NCI-H748 (cell line): ENCODE measurements at regions not wholly inside any gene's neighbourhood (a gene's known extent, or its start where the extent isn't known, plus 50 kb on each side); places are given as distances from the start of the nearest gene placed in this dataset.
A peak's percentile ranks its signal among the peaks of the same experiment; 100 is the strongest.
"Not testable (repeated sequence)": the region's sequence is repeated elsewhere in the genome, so short reads cannot be mapped to it uniquely, and the experiment has no call there.

Source experiments
- DNase-seq: peaks from one replicate; lab custom pipeline; 2025; ENCODE audit not compliant: unreplicated experiment; lab: John Stamatoyannopoulos, UW

DNA sequence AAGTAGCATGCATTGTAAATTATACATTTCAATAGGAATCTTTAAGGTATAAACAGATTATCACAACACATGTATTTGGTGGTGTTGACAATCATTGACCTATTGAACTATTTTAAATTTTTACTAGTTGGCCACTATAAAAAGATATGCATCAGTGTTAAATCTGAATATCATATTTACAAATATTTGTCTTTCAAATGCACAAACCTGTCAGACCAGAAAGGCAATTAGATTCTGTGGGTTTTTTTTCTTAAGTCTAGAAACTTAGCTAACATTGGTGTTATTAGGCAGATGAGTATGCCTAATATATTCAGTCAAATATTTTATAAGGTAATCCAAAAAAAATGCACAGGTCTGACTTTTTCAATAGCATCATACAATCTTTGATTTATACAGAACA is 241.4 kb upstream of the DGKB start:
- no peak for DNase-seq

GRCh38 chr7:15143121-15143520 is 240.6 kb upstream of the DGKB start:
- no peak for DNase-seq

DNA sequence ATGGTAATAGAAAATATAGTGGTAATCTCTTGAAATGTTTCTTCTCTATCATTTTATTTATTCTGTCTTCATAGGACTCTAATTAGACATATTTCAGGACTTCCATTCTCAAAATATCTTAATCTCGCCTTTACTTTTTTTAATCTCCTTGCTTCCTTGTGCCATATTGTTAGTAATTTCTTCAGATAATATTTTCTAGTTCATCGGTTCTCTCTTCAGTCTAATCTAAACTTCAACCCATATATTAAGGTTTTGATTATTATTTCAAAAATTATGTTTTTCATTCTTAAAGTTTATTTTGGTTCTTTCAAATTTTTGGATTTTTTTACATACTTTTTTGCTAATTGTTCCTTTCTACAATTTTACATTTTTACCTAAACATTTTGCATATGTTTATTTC is 237.9 kb upstream of the DGKB start:
- no peak for DNase-seq

- no peak for DNase-seq
Observed at GRCh38 chr7:15131661-15132060, 229.1 kb upstream of the DGKB start.

GRCh38 chr7:15130666-15131541 is 228.4 kb upstream of the DGKB start:
- no peak for DNase-seq

GRCh38 chr7:15128716-15129115 is 226.2 kb upstream of the DGKB start:
- DNase-seq, result peak; percentile 94

GRCh38 chr7:15126653-15127052 is 224.1 kb upstream of the DGKB start:
- not testable (repeated sequence) for DNase-seq

DNA sequence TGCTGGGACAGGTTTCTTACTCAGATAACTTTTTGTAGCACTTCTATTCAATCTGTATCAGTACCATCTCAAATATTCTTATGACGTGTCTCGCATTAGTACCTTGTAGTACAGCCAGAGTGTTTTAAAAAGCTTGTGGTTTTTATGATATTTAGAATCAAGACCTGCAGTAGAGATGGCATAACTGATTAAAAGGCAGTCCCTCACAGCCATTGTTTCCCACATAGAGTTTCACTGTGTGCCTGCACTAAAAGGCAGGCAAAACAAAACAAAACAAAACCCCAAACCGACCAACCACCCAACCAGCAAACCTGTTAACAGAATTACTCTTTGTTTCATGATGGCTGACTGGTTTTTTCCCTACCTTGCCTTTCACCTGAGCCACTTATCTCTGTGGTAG is 221.3 kb upstream of the DGKB start:
- DNase-seq, result no peak

DNA sequence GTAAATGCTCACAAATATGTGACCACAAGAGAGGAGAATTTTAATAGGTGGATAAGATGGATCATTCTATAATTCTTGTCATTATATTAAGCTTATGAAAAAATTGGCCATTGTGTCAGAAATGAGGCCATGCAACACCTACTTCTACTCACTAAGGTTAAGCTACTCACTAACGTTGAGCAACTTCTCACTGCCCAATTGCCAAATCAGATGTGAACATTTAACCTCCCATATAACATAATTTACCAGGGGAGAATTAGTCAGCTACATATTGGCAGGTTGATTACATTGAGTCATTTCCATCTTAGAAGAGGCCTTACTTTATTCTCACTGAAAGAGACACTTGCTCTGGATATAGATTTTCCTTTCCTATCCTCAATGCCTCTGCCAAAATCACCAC is 211.2 kb upstream of the DGKB start:
- DNase-seq, result no peak

- DNase-seq, result no peak
Observed at GRCh38 chr7:15105711-15106110, 203.2 kb upstream of the DGKB start.

GRCh38 chr7:15104411-15105092 is 202.0 kb upstream of the DGKB start:
- DNase-seq, result peak; percentile 95

GRCh38 chr7:15099074-15099473 is 196.5 kb upstream of the DGKB start:
- no peak for DNase-seq

DNA sequence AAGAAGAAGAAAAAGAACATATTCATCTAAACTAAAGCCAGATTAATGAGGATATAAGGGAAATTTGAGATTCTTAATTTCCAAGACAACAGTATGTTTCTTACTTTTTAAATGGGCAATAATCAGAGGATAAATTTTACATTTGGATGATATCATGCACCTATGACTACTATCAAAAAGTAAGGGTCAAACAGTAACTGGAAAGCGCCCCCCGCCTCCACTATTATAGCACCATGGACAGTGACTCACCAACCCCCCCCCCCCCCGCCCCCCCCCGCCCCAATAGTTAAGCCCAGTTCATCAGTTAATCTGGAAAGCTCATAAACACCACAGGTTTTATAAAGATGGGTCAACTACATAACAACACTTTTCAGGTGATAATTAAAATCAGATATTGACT is 194.3 kb upstream of the DGKB start:
- DNase-seq, result no peak

GRCh38 chr7:15094989-15095388 is 192.4 kb upstream of the DGKB start:
- no peak for DNase-seq

DNA sequence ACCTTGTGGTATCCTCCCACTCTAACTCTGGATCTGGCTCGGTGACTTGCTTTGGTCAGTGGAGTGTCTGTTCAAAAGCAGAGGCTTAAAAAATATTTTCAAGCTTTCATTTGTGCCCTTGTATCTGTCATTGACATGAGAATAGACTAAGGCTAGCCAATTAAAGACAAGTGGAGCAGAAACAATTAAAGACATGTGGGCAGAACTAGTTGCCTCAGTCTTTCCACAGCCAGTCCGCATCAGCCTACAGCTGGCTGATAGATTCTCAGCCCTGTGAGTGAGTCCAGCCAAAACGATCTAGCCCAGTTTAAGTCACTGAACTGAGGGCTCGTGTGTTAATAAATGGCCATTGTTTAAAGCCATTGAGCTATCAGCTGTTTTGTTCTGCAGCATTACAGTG is 185.2 kb upstream of the DGKB start:
- DNase-seq, result no peak

DNA sequence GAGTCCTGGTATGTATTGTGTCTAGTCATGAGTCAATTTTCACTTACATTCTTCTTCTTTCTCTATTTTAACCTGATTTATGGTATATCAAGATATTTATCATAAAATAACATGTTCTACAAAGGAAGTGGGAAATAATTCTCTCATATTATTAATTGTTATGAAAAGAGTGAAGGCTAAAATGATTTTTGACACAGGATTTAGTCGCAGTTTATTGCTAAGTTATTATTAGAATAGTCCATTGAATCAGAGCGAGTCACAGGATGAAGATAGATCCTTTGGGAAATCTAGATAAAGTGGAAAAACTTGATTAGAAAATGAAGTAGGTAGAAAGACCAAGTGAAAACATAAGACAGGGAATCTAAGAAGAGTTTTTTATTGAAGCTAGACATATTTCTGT is 184.3 kb upstream of the DGKB start:
- DNase-seq, result no peak

GRCh38 chr7:15086131-15086611 is 183.6 kb upstream of the DGKB start:
- DNase-seq, result no peak

- DNase-seq, result no peak
Observed at GRCh38 chr7:15085366-15085765, 182.8 kb upstream of the DGKB start.

- no peak for DNase-seq
Observed at GRCh38 chr7:15084368-15084767, 181.8 kb upstream of the DGKB start.

GRCh38 chr7:15081891-15082290 is 179.3 kb upstream of the DGKB start:
- no peak for DNase-seq

DNA sequence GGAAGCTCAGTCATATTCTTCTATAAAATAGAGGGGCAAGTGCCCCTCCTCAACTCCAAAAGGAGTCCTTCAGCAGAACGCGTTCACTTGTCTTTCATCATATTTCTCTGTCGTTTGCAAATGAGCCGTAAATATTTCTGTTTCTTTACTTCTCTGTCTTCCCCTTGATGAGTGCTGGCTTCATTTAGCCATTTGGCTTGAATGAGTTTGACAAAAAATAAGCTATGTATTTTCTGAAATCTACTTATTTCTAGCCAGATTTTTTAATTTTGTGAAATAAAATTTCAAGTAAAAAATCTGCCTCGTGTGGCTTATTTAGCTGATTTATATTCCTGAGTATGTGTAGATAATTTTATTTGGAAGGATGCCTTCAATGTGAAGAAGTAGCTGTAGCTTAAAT is 170.8 kb upstream of the DGKB start:
- DNase-seq, result no peak

DNA sequence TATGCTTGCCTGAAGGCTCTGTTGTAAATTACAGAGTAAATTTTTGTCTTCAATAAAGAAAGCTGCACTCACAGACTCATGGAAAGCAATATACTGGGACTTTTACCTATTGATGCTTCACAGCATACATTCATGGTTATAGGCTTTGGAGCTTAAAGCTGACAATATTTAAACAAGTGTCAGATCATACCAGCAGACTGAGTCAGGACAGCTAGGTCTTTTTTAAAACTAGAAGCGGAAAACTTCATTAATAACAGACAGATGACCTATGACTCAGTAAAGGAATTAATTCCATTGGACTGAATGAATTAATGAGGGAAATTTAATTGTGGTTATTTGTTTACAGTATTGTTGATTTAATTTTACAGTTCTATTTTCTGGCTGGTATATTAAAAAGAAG is 165.8 kb upstream of the DGKB start:
- no peak for DNase-seq
